ENCODE measurements at regions not wholly inside any gene's neighbourhood (a gene's known extent, or its start where the extent isn't known, plus 50 kb on each side); places are given as distances from the start of the nearest gene placed in this dataset.

GRCh38 chr7:155138204-155138603 is 68.1 kb downstream of the HTR5A start:
- TF ChIP-seq CTCF (IDR thresholded peaks at IDR 0.05) (no peak), POLR2A (IDR thresholded peaks at IDR 0.05) (no peak)

Data from esophagus squamous epithelium (tissue), 4 donors.